Coronary artery (tissue), 2 donors: ENCODE measurements at regions not wholly inside any gene's neighbourhood (a gene's known extent, or its start where the extent isn't known, plus 50 kb on each side); places are given as distances from the start of the nearest gene placed in this dataset.
"Not testable (repeated sequence)": the region's sequence is repeated elsewhere in the genome, so short reads cannot be mapped to it uniquely, and the experiment has no call there.

Experiments used
- DNase-seq: peaks from one replicate; pipeline ENCODE4 v3.0.0-alpha.2; 2017; ENCODE audit warnings: low spot score
- H3K27ac ChIP-seq, 2 donors: fragments of 200-600 bp; sonication (generic); one replicate each; pipeline ENCODE4 v1.5.1; 2016 to 2019
- H3K4me3 ChIP-seq: fragments of 200-600 bp; sonication (generic); 2 replicates; pipeline ENCODE4 v1.5.1; 2016; ENCODE audit warnings: mild to moderate bottlenecking, moderate library complexity
- CTCF ChIP-seq: fragments of 200-600 bp; sonication (generic); IDR thresholded peaks from one replicate; pipeline ENCODE4 v1.5.1; 2019; ENCODE audit warnings: antibody characterized with exemption

GRCh38 chr2:76169276-76170008 is 458.7 kb upstream of the GCFC2 start:
- no peak for TF ChIP-seq CTCF
- Histone ChIP-seq H3K27ac (no peak overlapping the region), H3K4me3 (no peak overlapping the region)
- DNase-seq = no peak

GRCh38 chr2:76163860-76164259 is 453.1 kb upstream of the GCFC2 start:
- TF ChIP-seq CTCF = no peak
- Histone ChIP-seq H3K27ac (no peak overlapping the region), H3K4me3 (no peak overlapping the region)
- no peak for DNase-seq

GRCh38 chr2:76160670-76161069 is 450.0 kb upstream of the GCFC2 start:
- H3K27ac ChIP-seq = no peak overlapping the region
- H3K4me3 ChIP-seq = no peak overlapping the region
- no peak for DNase-seq
- no peak for TF ChIP-seq CTCF

GRCh38 chr2:76159042-76159648 is 448.4 kb upstream of the GCFC2 start:
- TF ChIP-seq CTCF = no peak
- Histone ChIP-seq H3K4me3 (no peak overlapping the region), H3K27ac (no peak overlapping the region)
- no peak for DNase-seq

GRCh38 chr2:76157531-76157930 is 446.8 kb upstream of the GCFC2 start:
- no peak for TF ChIP-seq CTCF

GRCh38 chr2:76154981-76155380 is 444.3 kb upstream of the GCFC2 start:
- TF ChIP-seq CTCF = no peak

More at GRCh38 chr2:76157531-76157930, 446.8 kb upstream of the GCFC2 start:
- H3K27ac ChIP-seq = no peak overlapping the region
- no peak overlapping the region for H3K4me3 ChIP-seq
- DNase-seq = no peak

GRCh38 chr2:76149846-76150245 is 439.1 kb upstream of the GCFC2 start:
- no peak for TF ChIP-seq CTCF
- H3K4me3 ChIP-seq = no peak overlapping the region

More at GRCh38 chr2:76154981-76155380, 444.3 kb upstream of the GCFC2 start:
- no peak for DNase-seq
- H3K27ac ChIP-seq = no peak overlapping the region
- H3K4me3 ChIP-seq = no peak overlapping the region

GRCh38 chr2:76139303-76139702 is 428.6 kb upstream of the GCFC2 start:
- DNase-seq, H3K4me3 ChIP-seq, H3K27ac ChIP-seq: not testable (repeated sequence)

More at GRCh38 chr2:76149846-76150245, 439.1 kb upstream of the GCFC2 start:
- no peak for DNase-seq
- H3K27ac ChIP-seq = no peak overlapping the region
